ENCODE measurements at regions not wholly inside any gene's neighbourhood (a gene's known extent, or its start where the extent isn't known, plus 50 kb on each side); places are given as distances from the start of the nearest gene placed in this dataset.

DNA sequence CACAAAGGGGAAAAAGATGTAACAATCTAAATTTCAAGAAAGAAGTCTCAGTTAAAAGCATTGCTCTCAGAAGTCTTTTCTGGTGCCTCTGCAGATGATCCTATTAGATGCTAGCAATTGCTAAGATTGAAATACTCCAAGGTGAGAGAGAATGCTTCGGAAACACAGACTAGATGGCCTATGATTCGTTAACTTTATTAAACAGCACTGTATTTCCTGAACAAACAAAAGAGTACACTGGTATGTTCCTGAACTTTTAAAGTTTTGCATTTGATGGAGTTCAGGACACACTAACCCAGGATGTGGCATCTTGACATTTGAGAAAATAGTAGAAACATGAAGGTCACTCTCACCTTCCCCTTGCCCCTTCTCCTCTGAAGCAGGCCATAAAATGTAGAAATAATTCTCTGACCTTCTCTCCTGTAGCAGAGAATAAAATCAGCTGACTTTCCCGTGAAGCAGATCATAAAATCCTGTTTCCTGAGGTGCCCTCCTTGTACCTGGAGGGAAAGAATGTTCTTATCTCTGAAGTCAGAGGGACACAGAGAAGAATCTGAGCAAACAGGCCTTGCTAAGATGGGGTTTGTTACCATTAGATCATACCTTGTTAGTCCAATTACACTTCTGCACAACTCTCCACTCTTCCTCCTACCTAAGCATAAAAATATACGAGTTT lies 142.9 kb upstream of the USP25 start:
- TF ChIP-seq, protein P1, sequence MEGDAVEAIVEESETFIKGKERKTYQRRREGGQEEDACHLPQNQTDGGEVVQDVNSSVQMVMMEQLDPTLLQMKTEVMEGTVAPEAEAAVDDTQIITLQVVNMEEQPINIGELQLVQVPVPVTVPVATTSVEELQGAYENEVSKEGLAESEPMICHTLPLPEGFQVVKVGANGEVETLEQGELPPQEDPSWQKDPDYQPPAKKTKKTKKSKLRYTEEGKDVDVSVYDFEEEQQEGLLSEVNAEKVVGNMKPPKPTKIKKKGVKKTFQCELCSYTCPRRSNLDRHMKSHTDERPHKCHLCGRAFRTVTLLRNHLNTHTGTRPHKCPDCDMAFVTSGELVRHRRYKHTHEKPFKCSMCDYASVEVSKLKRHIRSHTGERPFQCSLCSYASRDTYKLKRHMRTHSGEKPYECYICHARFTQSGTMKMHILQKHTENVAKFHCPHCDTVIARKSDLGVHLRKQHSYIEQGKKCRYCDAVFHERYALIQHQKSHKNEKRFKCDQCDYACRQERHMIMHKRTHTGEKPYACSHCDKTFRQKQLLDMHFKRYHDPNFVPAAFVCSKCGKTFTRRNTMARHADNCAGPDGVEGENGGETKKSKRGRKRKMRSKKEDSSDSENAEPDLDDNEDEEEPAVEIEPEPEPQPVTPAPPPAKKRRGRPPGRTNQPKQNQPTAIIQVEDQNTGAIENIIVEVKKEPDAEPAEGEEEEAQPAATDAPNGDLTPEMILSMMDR (IDR thresholded peaks at IDR 0.05) = no peak
- TF ChIP-seq POLR2AphosphoS5 (IDR thresholded peaks at IDR 0.05) (no peak), POLR2A (IDR thresholded peaks at IDR 0.05) (no peak)
- no peaks in the 10 kb centered on the region for H3K27me3 ChIP-seq
- no peak overlapping the region for H3K27ac ChIP-seq
- H3K36me3 ChIP-seq = no peaks in the 10 kb centered on the region
- intact Hi-C loops (cut with DNase I; ENCODE audit: low total_unique reads) = no loop called here
- H3K4me3 ChIP-seq = no peak overlapping the region
- H3K9me3 ChIP-seq = peaks cover 0 to 5% of the 10 kb centered on the region in 2 donors
- H3K4me1 ChIP-seq = no peaks in the 10 kb centered on the region
- no peak for DNase-seq (ENCODE audit: low spot score in 2 of 2)

DNA sequence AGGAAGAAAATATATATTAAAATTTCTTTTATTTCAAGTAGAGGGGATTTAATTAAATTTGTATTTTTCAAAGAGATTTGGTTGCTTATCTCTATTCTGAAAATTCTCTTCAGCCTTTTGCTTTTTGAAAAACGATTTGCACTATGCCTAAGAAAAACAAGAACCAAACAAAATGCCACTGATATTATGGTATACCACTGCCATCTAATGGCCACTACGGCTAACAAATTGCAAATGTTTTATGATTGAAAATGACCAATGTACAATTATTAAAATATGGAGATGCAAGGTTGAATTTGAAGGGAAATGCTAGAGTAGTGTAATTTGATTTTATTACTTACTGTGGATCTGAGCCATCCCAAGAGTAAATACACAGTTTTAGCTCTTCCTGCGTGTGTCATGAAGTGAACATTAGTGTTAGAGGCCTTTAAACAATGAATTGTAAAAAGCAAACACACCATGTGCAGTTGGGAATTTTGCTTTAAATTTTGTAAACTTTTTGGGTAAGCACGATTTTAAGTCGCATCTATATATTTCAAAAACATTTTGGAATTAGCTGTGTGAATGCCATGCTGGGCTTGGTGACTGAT lies 137.4 kb upstream of the USP25 start:
- no peak overlapping the region for H3K27ac ChIP-seq
- TF ChIP-seq, protein P1 (IDR thresholded peaks at IDR 0.05) = peak in 2 of 3 donors; percentile 55 to 61
- no peak for TF ChIP-seq POLR2A (IDR thresholded peaks at IDR 0.05)
- no peaks in the 10 kb centered on the region for H3K36me3 ChIP-seq
- intact Hi-C loops (cut with DNase I; ENCODE audit: low total_unique reads) = no loop called here
- DNase-seq (ENCODE audit: low spot score in 2 of 2) = no peak
- H3K9me3 ChIP-seq = no peaks in the 10 kb centered on the region
- H3K27me3 ChIP-seq = no peaks in the 10 kb centered on the region
- H3K4me1 ChIP-seq = no peaks in the 10 kb centered on the region
- no peak overlapping the region for H3K4me3 ChIP-seq

DNA sequence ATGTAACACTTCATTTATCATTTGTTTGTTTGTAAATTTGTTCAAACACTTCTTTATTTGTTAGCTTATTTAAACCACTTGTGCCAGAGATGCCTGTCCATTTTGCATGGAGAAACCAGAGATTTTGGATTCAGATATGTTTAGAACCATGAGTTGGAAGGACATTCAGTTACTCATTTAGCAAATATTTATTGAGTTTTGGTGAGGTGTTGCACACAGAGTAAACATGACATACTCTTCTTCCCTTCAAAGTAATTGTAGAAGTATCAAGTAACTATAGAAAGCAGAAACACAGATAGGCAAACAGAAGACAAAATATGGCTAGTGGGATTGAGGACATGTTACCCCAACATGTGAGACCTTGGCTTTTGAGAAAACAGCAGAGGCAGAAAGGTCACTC lies 136.8 kb upstream of the USP25 start:
- intact Hi-C loops (cut with DNase I; ENCODE audit: low total_unique reads) = no loop called here
- Histone ChIP-seq H3K27me3 (no peaks in the 10 kb centered on the region), H3K4me1 (no peaks in the 10 kb centered on the region), H3K36me3 (no peaks in the 10 kb centered on the region), H3K4me3 (no peak overlapping the region), H3K9me3 (no peaks in the 10 kb centered on the region), H3K27ac (no peak overlapping the region)
- DNase-seq (ENCODE audit: low spot score in 2 of 2) = no peak
- TF ChIP-seq, protein P1 (IDR thresholded peaks at IDR 0.05) = no peak
- no peak for TF ChIP-seq POLR2A (IDR thresholded peaks at IDR 0.05)
- TF ChIP-seq POLR2AphosphoS5 (IDR thresholded peaks at IDR 0.05) = no peak

DNA sequence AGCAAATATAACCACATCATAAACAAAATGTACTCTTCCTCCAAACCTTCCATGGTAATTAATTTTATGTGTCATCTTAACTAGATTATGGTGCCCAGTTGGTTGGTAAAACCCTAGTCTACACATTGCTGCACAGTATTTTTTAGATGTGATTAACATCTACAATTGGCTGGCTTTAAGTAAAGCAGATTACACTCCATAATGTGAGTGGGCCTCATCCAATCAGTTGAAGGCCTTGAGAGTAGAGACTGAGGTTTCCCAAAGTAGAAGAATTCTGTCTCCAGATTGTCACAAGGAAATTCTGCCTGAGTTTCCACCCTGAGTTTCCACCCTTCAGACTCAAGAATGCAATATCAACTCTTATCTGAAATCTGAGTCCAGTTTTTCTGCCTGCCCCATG lies 128.4 kb upstream of the USP25 start:
- Histone ChIP-seq H3K27me3 (no peaks in the 10 kb centered on the region), H3K27ac (no peak overlapping the region), H3K4me1 (no peaks in the 10 kb centered on the region), H3K9me3 (no peaks in the 10 kb centered on the region), H3K36me3 (no peaks in the 10 kb centered on the region), H3K4me3 (no peak overlapping the region)
- DNase-seq (ENCODE audit: low spot score in 2 of 2) = no peak
- intact Hi-C loops (cut with DNase I; ENCODE audit: low total_unique reads) = no loop called here
- TF ChIP-seq, protein P1 (IDR thresholded peaks at IDR 0.05) = no peak
- TF ChIP-seq POLR2A (IDR thresholded peaks at IDR 0.05) (no peak), POLR2AphosphoS5 (IDR thresholded peaks at IDR 0.05) (no peak)

DNA sequence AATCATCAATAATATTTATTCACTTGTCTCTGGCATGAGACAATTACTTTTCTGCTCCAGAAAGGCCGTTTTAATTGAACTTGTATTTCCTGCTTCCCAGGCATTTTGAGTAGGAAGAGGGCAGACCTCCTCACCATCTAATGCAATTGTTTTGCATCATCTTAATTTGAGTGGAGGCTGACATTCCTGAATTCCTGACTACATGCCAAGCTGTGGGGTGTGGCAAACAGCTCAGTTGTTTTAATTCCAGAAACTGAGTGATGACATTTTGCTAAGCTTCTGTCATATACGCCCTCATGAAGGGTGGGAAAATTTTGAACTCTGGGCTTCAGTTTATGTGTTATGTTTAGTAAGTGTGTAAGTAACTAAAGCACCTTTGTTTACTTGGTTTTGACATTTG lies 125.4 kb upstream of the USP25 start:
- no peaks in the 10 kb centered on the region for H3K27me3 ChIP-seq
- no peak overlapping the region for H3K27ac ChIP-seq
- intact Hi-C loops (cut with DNase I; ENCODE audit: low total_unique reads) = no loop called here
- TF ChIP-seq POLR2A (IDR thresholded peaks at IDR 0.05) = no peak
- TF ChIP-seq, protein P1 (IDR thresholded peaks at IDR 0.05) = no peak
- no peak for TF ChIP-seq POLR2AphosphoS5 (IDR thresholded peaks at IDR 0.05)
- DNase-seq (ENCODE audit: low spot score in 2 of 2) = no peak
- H3K36me3 ChIP-seq = no peaks in the 10 kb centered on the region
- no peak overlapping the region for H3K4me3 ChIP-seq
- H3K4me1 ChIP-seq = no peaks in the 10 kb centered on the region
- H3K9me3 ChIP-seq = no peaks in the 10 kb centered on the region

All from breast epithelium (tissue), 4 donors.